HepG2 (cell line): ENCODE measurements at regions not wholly inside any gene's neighbourhood (a gene's known extent, or its start where the extent isn't known, plus 50 kb on each side); places are given as distances from the start of the nearest gene placed in this dataset.
A peak's percentile ranks its signal among the peaks of the same experiment; 100 is the strongest.

Experiments used
- ATAC-seq: fragments of 200-7000 bp; cut with Tn5 transposase; 3 replicates; pipeline ENCODE4 v1.9.1; 2020; ENCODE audit warnings: mild to moderate bottlenecking, moderate library complexity
- BruUV-seq: library from RNA; stranded (reverse); fragments of 400-500 nt; replicated peaks from 2 replicates; lab custom pipeline; 2021; lab: Mats Ljungman, UMichigan
- CTCF ChIA-PET: fragments of 300-600 bp; formaldehyde crosslinking; extraction: SDS; loops from one replicate; lab custom pipeline; 2021; ENCODE audit warnings: low total read pairs, inconsistent platforms, low intra/inter-chr PET ratio; lab: Yijun Ruan, JAX
- POLR2A ChIA-PET: fragments of 350-600 bp; sonication (Branson Sonifier 250); formaldehyde crosslinking; loops from one replicate; lab custom pipeline; 2020; ENCODE audit warnings: antibody characterized with exemption, inconsistent platforms; lab: Yijun Ruan, JAX
- DNase-seq: peaks from one replicate; pipeline ENCODE4 v3.0.0-alpha.2; 2015; ENCODE audit warnings: low spot score
- FAIRE-seq: peaks from 3 replicates; lab custom pipeline; 2011; peaks lifted over from hg19 to GRCh38; lab: Jason Lieb, UNC
- H2AFZ ChIP-seq: one replicate; pipeline ENCODE4 v1.6.1; 2011; ENCODE audit warnings: low read length, inconsistent platforms
- H3K27ac ChIP-seq: fragments of 300-600 bp; 3 replicates; pipeline ENCODE4 v1.8.0; 2011; ENCODE audit warnings: mixed run types, mild to moderate bottlenecking, mixed read lengths, low read length, inconsistent platforms; ENCODE audit not compliant: insufficient read depth; ENCODE audit errors: extremely low read length
- H3K27me3 ChIP-seq, 2 experiments: fragments of 200-600 bp in 1 of 2; 2 replicates in 1 of 2; 3 replicates in 1 of 2; pipeline versions ENCODE4 v1.6.0 to v1.8.0; 2011; ENCODE audit warnings: low read length in 2 of 2, mild to moderate bottlenecking in 2 of 2, moderate library complexity in 2 of 2, inconsistent platforms in 1 of 2; ENCODE audit not compliant: insufficient read depth in 2 of 2, control insufficient read depth in 1 of 2
- H3K36me3 ChIP-seq, 2 experiments: fragments of 200-600 bp in 1 of 2; replicated peaks in 1 of 2; 2 replicates in 1 of 2; 3 replicates in 1 of 2; pipeline versions ENCODE4 v1.5.1 to v1.8.0; 2011; ENCODE audit warnings: low read length in 2 of 2, inconsistent platforms in 1 of 2; ENCODE audit not compliant: insufficient read depth in 2 of 2, control insufficient read depth in 1 of 2
- H3K4me1 ChIP-seq: 2 replicates; pipeline ENCODE4 v1.5.1; 2012; ENCODE audit warnings: low read length, inconsistent platforms; ENCODE audit not compliant: insufficient read depth
- H3K4me2 ChIP-seq: 2 replicates; pipeline ENCODE4 v1.6.0; 2011; ENCODE audit warnings: low read depth, low read length, inconsistent platforms
- H3K4me3 ChIP-seq, 3 experiments: fragments of 200-600 bp in 1 of 3; sonication (generic), shearing (Covaris generic) in 1 of 3; replicated peaks in 1 of 3; 2 replicates each; pipeline ENCODE4 v1.5.1; 2011 to 2016; ENCODE audit warnings: low read length in 3 of 3, inconsistent platforms in 2 of 3, low read depth in 2 of 3, mild to moderate bottlenecking in 2 of 3, control low read depth in 1 of 3, mixed read lengths in 1 of 3; ENCODE audit not compliant: insufficient read depth in 1 of 3
- H3K79me2 ChIP-seq: one replicate; pipeline ENCODE4 v1.6.1; 2011; ENCODE audit warnings: low read length, inconsistent platforms; ENCODE audit not compliant: insufficient read depth
- H3K9ac ChIP-seq: 2 replicates; pipeline ENCODE4 v1.6.0; 2011; ENCODE audit warnings: mild to moderate bottlenecking, low read depth, low read length, inconsistent platforms; ENCODE audit not compliant: insufficient read depth
- H3K9me3 ChIP-seq: 2 replicates; pipeline ENCODE4 v1.5.1; 2012; ENCODE audit warnings: mild to moderate bottlenecking, low read length
- H4K20me1 ChIP-seq: 2 replicates; pipeline ENCODE4 v1.6.0; 2011; ENCODE audit warnings: inconsistent platforms, mild to moderate bottlenecking, low read length, moderate library complexity; ENCODE audit not compliant: insufficient read depth
- EP300 ChIP-seq, 3 experiments: sonication (generic) in 1 of 3; formaldehyde crosslinking in 1 of 3; IDR thresholded peaks; 2 replicates each; pipeline versions ENCODE4 v1.5.1 to v1.6.1; 2011 to 2020; ENCODE audit warnings: low read depth in 2 of 3, low read length in 2 of 3, borderline replicate concordance in 1 of 3, improper control_type of control experiment in 1 of 3, mild to moderate bottlenecking in 1 of 3, missing genetic modification reagents in 1 of 3, moderate library complexity in 1 of 3
- FOXA1 ChIP-seq, 2 experiments: fragments of 450-650 bp in 1 of 2; sonication (generic) in 1 of 2; formaldehyde crosslinking in 1 of 2; IDR thresholded peaks; 2 replicates each; pipeline versions ENCODE4 v1.4.0 to v1.6.1; 2016 to 2020; ENCODE audit warnings: missing genetic modification reagents in 1 of 2
- FOXA3 ChIP-seq: IDR thresholded peaks from 2 replicates; pipeline ENCODE4 v1.6.1; 2016; ENCODE audit warnings: missing genetic modification reagents, missing compliant biosample characterization
- SYNCRIP ChIP-seq: fragments of 200-400 bp; formaldehyde crosslinking; IDR thresholded peaks from 2 replicates; pipeline ENCODE4 v1.6.1; 2018; ENCODE audit warnings: mild to moderate bottlenecking, low read depth, low read length; ENCODE audit not compliant: insufficient read depth
- TCF7 ChIP-seq: sonication (generic); IDR thresholded peaks from 2 replicates; pipeline ENCODE4 v1.6.1; 2016; ENCODE audit warnings: antibody characterized with exemption, low read depth
- ZNF362 ChIP-seq: sonication (generic); formaldehyde crosslinking; IDR thresholded peaks from 2 replicates; pipeline ENCODE4 v1.4.0; 2020; ENCODE audit warnings: missing genetic modification reagents, mild to moderate bottlenecking, borderline replicate concordance
- ZNF432 ChIP-seq: sonication (generic); formaldehyde crosslinking; IDR thresholded peaks from 2 replicates; pipeline ENCODE4 v1.5.0; 2020; ENCODE audit warnings: missing genetic modification reagents, mild to moderate bottlenecking, borderline replicate concordance
- ZNF646 ChIP-seq: sonication (generic); formaldehyde crosslinking; IDR thresholded peaks from 2 replicates; pipeline ENCODE4 v1.9.0; 2021; ENCODE audit warnings: mild to moderate bottlenecking, missing genetic modification reagents
- WGBS: methylation state at CpG from one replicate; pipeline ENCODE4 v1.1.6; 2017; ENCODE audit warnings: low lambda C conversion rate; 5-methylcytosine and 5-hydroxymethylcytosine counted together
- in situ Hi-C: cut with HindIII; loops from 2 replicates; pipeline ENCODE4 v1.10.0; 2017; ENCODE audit warnings: low pct_unique_long_range_greater_than_20kb; ENCODE audit not compliant: extremely low pct_ligation_motif_present
- intact Hi-C: fragments of 100-400 bp; cut with micrococcal nuclease; formaldehyde crosslinking; loops from one replicate; pipeline ENCODE4 v1.10.0; 2022; ENCODE audit not compliant: unreplicated experiment

GRCh38 chr6:81854474-81854873, 102.0 kb upstream of the TENT5A start:
- no peak for FAIRE-seq
- intact Hi-C loops (loop anchor here (10.0 kb wide), 1 partner anchor 150 kb away; no protein-coding TSS in a partner anchor), in situ Hi-C loops (no loop called here)
- H3K4me1 ChIP-seq = peaks cover 26% of the 10 kb centered on the region
- H3K4me2 ChIP-seq = peak overlapping the region; percentile 25; the same call in 1 of the 2 replicates
- TF ChIP-seq ZNF432 (no peak), FOXA1 (IDR thresholded peaks at IDR 0.05) (no peak), FOXA1 (CRISPR knock-in tag; IDR thresholded peaks at IDR 0.05) (peak; percentile 42), TCF7 (0 out of 2 replicates have a peak, but pooled peaks have one; percentile 17), EP300 (IDR thresholded peaks at IDR 0.05; ENCODE audit: low read depth in 2 of 2, low read length in 2 of 2) (peak in 1 of 2 experiments; percentile 16; a peak in 1 of 4 replicates), EP300 (CRISPR knock-in tag; IDR thresholded peaks at IDR 0.05; ENCODE audit: borderline replicate concordance) (no peak), SYNCRIP (no peak), ZNF362 (CRISPR knock-in tag) (0 out of 2 replicates have a peak, but pooled peaks have one; percentile 33), ZNF646 (CRISPR knock-in tag) (peak; percentile 63; the same call in 1 of the 2 replicates), FOXA3 (CRISPR knock-in tag) (peak; percentile 39)
- H3K27me3 ChIP-seq = no peaks in the 10 kb centered on the region
- no TSS peak for BruUV-seq
- H3K9ac ChIP-seq = no peak overlapping the region
- WGBS = 15% methylated on average over 2 of the region's 2 CpGs
- no peaks in the 10 kb centered on the region for H3K9me3 ChIP-seq
- no peak overlapping the region for H3K4me3 ChIP-seq
- H3K27ac ChIP-seq = no peak overlapping the region
- no peak for ATAC-seq
- no peaks in the 10 kb centered on the region for H3K36me3 ChIP-seq
- ChIA-PET POLR2A (no interaction called here), CTCF (no interaction called here)
- H4K20me1 ChIP-seq = no peaks in the 10 kb centered on the region
- H3K79me2 ChIP-seq = no peaks in the 10 kb centered on the region
- no peak overlapping the region for H2AFZ ChIP-seq
- DNase-seq = no peak
